ENCODE measurements at regions not wholly inside any gene's neighbourhood (a gene's known extent, or its start where the extent isn't known, plus 50 kb on each side); places are given as distances from the start of the nearest gene placed in this dataset.

- POLR2A ChIA-PET: no interaction called here
- H3K9me3 ChIP-seq: no peaks in the 10 kb centered on the region
- H3K4me1 ChIP-seq (ENCODE audit: control insufficient read depth in 1 of 2, insufficient read depth in 2 of 2, low read depth in 1 of 2, low read length in 1 of 2): no peaks in the 10 kb centered on the region
- H3K4me3 ChIP-seq (ENCODE audit: low read depth in 2 of 2, low read length in 1 of 2): no peak overlapping the region
- H3K9me2 ChIP-seq: no peaks in the 10 kb centered on the region
- CTCF ChIA-PET: interaction anchor here (1.1 kb wide), 1 partner anchor 25 kb away, joined by 3 read pairs; no protein-coding TSS in a partner anchor
- no peaks in the 10 kb centered on the region for H3F3A ChIP-seq (replicated peaks; ENCODE audit: insufficient read depth)
- no peaks in the 10 kb centered on the region for H4K20me1 ChIP-seq (ENCODE audit: insufficient read depth)
- no peak overlapping the region for H3K4me2 ChIP-seq
- WGBS (ENCODE audit: low lambda C conversion rate): 65% methylated on average over 2 of the region's 3 CpGs
- TF ChIP-seq FOXM1 (IDR thresholded peaks at IDR 0.05; ENCODE audit: low read depth) (no peak), EZH2phosphoT487 (IDR thresholded peaks at IDR 0.05; ENCODE audit: borderline replicate concordance, low read depth) (no peak), ELF1 (IDR thresholded peaks at IDR 0.05) (no peak)
- TF ChIP-seq, protein P1, sequence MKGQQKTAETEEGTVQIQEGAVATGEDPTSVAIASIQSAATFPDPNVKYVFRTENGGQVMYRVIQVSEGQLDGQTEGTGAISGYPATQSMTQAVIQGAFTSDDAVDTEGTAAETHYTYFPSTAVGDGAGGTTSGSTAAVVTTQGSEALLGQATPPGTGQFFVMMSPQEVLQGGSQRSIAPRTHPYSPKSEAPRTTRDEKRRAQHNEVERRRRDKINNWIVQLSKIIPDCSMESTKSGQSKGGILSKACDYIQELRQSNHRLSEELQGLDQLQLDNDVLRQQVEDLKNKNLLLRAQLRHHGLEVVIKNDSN (IDR thresholded peaks at IDR 0.05; ENCODE audit: borderline replicate concordance, low read depth): no peak
- H3K9ac ChIP-seq: no peak overlapping the region
- H3K27me3 ChIP-seq (ENCODE audit: insufficient read depth): no peaks in the 10 kb centered on the region
- no peak overlapping the region for H2AFZ ChIP-seq (ENCODE audit: low read depth)
- H3K36me3 ChIP-seq (replicated peaks in 1 of 2; ENCODE audit: control insufficient read depth in 1 of 2, insufficient read depth in 2 of 2, low read length in 1 of 2): no peaks in the 10 kb centered on the region
- H3K79me2 ChIP-seq (ENCODE audit: insufficient read depth): no peaks in the 10 kb centered on the region
- no peak overlapping the region for H3K27ac ChIP-seq (ENCODE audit: low read depth in 2 of 2, low read length in 1 of 2)
- DNase-seq: no peak
Observed at GRCh38 chr6:15073344-15073789, 172.5 kb upstream of the JARID2 start.

GRCh38 chr6:15073883-15074465, 171.9 kb upstream of the JARID2 start:
- ChIA-PET POLR2A (no interaction called here), CTCF (interaction anchor here (1.1 kb wide), 1 partner anchor 24 kb away, joined by 3 read pairs; no protein-coding TSS in a partner anchor)
- Histone ChIP-seq H2AFZ (ENCODE audit: low read depth) (no peak overlapping the region), H3K4me2 (no peak overlapping the region), H3K79me2 (ENCODE audit: insufficient read depth) (no peaks in the 10 kb centered on the region), H3K4me3 (ENCODE audit: low read depth in 2 of 2, low read length in 1 of 2) (no peak overlapping the region), H3K9ac (no peak overlapping the region), H3K9me2 (no peaks in the 10 kb centered on the region), H3F3A (replicated peaks; ENCODE audit: insufficient read depth) (no peaks in the 10 kb centered on the region), H3K4me1 (ENCODE audit: control insufficient read depth in 1 of 2, insufficient read depth in 2 of 2, low read depth in 1 of 2, low read length in 1 of 2) (no peaks in the 10 kb centered on the region), H3K9me3 (no peaks in the 10 kb centered on the region), H3K27ac (ENCODE audit: low read depth in 2 of 2, low read length in 1 of 2) (no peak overlapping the region), H4K20me1 (ENCODE audit: insufficient read depth) (no peaks in the 10 kb centered on the region), H3K27me3 (ENCODE audit: insufficient read depth) (no peaks in the 10 kb centered on the region), H3K36me3 (replicated peaks in 1 of 2; ENCODE audit: control insufficient read depth in 1 of 2, insufficient read depth in 2 of 2, low read length in 1 of 2) (no peaks in the 10 kb centered on the region)
- DNase-seq: no peak
- 67% methylated on average over 14 of the region's 14 CpGs for WGBS (ENCODE audit: low lambda C conversion rate)
- no peak for TF ChIP-seq CTCF (IDR thresholded peaks at IDR 0.05)
- TF ChIP-seq TCF12 (IDR thresholded peaks at IDR 0.05): no peak
- TF ChIP-seq SIN3A (IDR thresholded peaks at IDR 0.05; ENCODE audit: borderline replicate concordance, low read depth, low read length): no peak
- TF ChIP-seq POLR2AphosphoS5 (IDR thresholded peaks at IDR 0.05; ENCODE audit: low read depth, low read length): no peak
- TF ChIP-seq FOSL2 (IDR thresholded peaks at IDR 0.05; ENCODE audit: borderline replicate concordance, low read depth): no peak
- TF ChIP-seq JUND (IDR thresholded peaks at IDR 0.05): no peak
- no peak for TF ChIP-seq NRF1 (IDR thresholded peaks at IDR 0.05; ENCODE audit: low read depth, low read length)
- TF ChIP-seq TAF1 (IDR thresholded peaks at IDR 0.05; ENCODE audit: borderline replicate concordance, low read depth, low read length): no peak
- TF ChIP-seq, protein P2, sequence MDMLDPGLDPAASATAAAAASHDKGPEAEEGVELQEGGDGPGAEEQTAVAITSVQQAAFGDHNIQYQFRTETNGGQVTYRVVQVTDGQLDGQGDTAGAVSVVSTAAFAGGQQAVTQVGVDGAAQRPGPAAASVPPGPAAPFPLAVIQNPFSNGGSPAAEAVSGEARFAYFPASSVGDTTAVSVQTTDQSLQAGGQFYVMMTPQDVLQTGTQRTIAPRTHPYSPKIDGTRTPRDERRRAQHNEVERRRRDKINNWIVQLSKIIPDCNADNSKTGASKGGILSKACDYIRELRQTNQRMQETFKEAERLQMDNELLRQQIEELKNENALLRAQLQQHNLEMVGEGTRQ (IDR thresholded peaks at IDR 0.05; ENCODE audit: borderline replicate concordance, low read depth, low read length): no peak
- TF ChIP-seq, protein P1 (IDR thresholded peaks at IDR 0.05; ENCODE audit: borderline replicate concordance, low read depth): no peak
- TF ChIP-seq RAD21 (IDR thresholded peaks at IDR 0.05; ENCODE audit: low read length): no peak
- TF ChIP-seq MXI1 (IDR thresholded peaks at IDR 0.05; ENCODE audit: low read depth, low read length): no peak
- TF ChIP-seq RCOR1 (IDR thresholded peaks at IDR 0.05; ENCODE audit: low read length): no peak
- no peak for TF ChIP-seq GABPA (IDR thresholded peaks at IDR 0.05; ENCODE audit: low read depth)
- no peak for TF ChIP-seq SMC3 (IDR thresholded peaks at IDR 0.05; ENCODE audit: low read depth, low read length)
- TF ChIP-seq RFX5 (IDR thresholded peaks at IDR 0.05; ENCODE audit: low read length): no peak
- TF ChIP-seq YY1 (IDR thresholded peaks at IDR 0.05; ENCODE audit: low read depth): no peak
- no peak for TF ChIP-seq ELF1 (IDR thresholded peaks at IDR 0.05)
- no peak for TF ChIP-seq FOXM1 (IDR thresholded peaks at IDR 0.05; ENCODE audit: low read depth)
- TF ChIP-seq CHD2 (IDR thresholded peaks at IDR 0.05; ENCODE audit: low read length, partially characterized antibody): no peak

Measured in SK-N-SH (cell line).